Testis (tissue), 2 donors: ENCODE measurements at regions not wholly inside any gene's neighbourhood (a gene's known extent, or its start where the extent isn't known, plus 50 kb on each side); places are given as distances from the start of the nearest gene placed in this dataset.

ENCODE experiments used
- DNase-seq: peaks from one replicate; pipeline ENCODE4 v3.0.0-alpha.2; 2019
- H3K27ac ChIP-seq, 2 donors: fragments of 200-600 bp; sonication (generic); one replicate each; pipeline ENCODE4 v1.5.1; 2019
- H3K27me3 ChIP-seq: fragments of 200-600 bp; sonication (generic); one replicate; pipeline ENCODE4 v1.5.1; 2019
- H3K36me3 ChIP-seq: fragments of 200-600 bp; sonication (generic); one replicate; pipeline ENCODE4 v1.5.1; 2017; ENCODE audit warnings: low read depth; ENCODE audit errors: missing control alignments
- H3K4me1 ChIP-seq: fragments of 200-600 bp; sonication (generic); one replicate; pipeline ENCODE4 v1.5.1; 2019
- H3K4me3 ChIP-seq, 2 donors: fragments of 200-600 bp; sonication (generic); one replicate each; pipeline ENCODE4 v1.5.1; 2017 to 2019
- H3K9me3 ChIP-seq: fragments of 200-600 bp; sonication (generic); one replicate; pipeline ENCODE4 v1.5.1; 2017
- POLR2A ChIP-seq: fragments of 450-650 bp; IDR thresholded peaks from one replicate; pipeline ENCODE4 v1.6.1; 2017; ENCODE audit warnings: antibody characterized with exemption, mild to moderate bottlenecking, moderate library complexity
- WGBS, 2 donors: methylation state at CpG; one replicate each; pipeline ENCODE4 v1.1.5; 2018; 5-methylcytosine and 5-hydroxymethylcytosine counted together
- intact Hi-C: fragments of 100-400 bp; cut with DNase I; formaldehyde crosslinking; loops from one replicate; pipeline ENCODE4 v1.15.1; 2023; ENCODE audit warnings: low total_unique reads
- TF ChIP-seq, protein P1 (sequence below), 3 experiments: fragments of 450-650 bp in 2 of 3; fragments of 200-600 bp in 1 of 3; sonication (generic) in 1 of 3; IDR thresholded peaks; one replicate each; pipeline ENCODE4 v1.5.1; 2016 to 2019; ENCODE audit warnings: antibody characterized with exemption in 3 of 3, mild to moderate bottlenecking in 2 of 3, moderate library complexity in 1 of 3

DNA sequence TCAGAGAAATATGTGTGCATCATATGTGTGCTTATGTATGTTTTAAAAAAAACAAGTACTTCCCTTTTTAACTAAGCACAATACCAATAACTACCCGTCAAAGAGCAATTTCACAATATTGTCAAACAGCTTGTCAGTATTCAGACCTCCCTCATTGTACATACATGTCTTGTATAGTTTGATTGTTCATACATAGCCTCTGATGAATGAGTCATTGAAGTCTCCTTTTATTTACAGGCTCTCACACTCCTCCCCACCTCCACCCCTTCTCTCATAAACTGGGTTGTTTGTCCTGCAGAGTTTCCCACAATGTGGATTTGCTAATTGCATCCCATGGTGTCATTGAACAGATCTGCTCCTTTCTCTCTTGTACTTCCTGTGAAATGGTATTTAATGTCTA lies 132.8 kb upstream of the L3MBTL4 start:
- Histone ChIP-seq H3K27me3 (no peaks in the 10 kb centered on the region), H3K36me3 (no peaks in the 10 kb centered on the region), H3K4me1 (peaks cover 9% of the 10 kb centered on the region), H3K9me3 (no peaks in the 10 kb centered on the region), H3K4me3 (no peak overlapping the region), H3K27ac (no peak overlapping the region)
- intact Hi-C loops: loop anchor here (2.0 to 10.0 kb wide), 2 partner anchors 37 to 337 kb away; no protein-coding TSS in a partner anchor
- 88 to 94% methylated on average over 1 of the region's 1 CpG for WGBS, 2 donors
- DNase-seq: no peak
- TF ChIP-seq, protein P1, sequence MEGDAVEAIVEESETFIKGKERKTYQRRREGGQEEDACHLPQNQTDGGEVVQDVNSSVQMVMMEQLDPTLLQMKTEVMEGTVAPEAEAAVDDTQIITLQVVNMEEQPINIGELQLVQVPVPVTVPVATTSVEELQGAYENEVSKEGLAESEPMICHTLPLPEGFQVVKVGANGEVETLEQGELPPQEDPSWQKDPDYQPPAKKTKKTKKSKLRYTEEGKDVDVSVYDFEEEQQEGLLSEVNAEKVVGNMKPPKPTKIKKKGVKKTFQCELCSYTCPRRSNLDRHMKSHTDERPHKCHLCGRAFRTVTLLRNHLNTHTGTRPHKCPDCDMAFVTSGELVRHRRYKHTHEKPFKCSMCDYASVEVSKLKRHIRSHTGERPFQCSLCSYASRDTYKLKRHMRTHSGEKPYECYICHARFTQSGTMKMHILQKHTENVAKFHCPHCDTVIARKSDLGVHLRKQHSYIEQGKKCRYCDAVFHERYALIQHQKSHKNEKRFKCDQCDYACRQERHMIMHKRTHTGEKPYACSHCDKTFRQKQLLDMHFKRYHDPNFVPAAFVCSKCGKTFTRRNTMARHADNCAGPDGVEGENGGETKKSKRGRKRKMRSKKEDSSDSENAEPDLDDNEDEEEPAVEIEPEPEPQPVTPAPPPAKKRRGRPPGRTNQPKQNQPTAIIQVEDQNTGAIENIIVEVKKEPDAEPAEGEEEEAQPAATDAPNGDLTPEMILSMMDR (IDR thresholded peaks at IDR 0.05): no peak
- no peak for TF ChIP-seq POLR2A

DNA sequence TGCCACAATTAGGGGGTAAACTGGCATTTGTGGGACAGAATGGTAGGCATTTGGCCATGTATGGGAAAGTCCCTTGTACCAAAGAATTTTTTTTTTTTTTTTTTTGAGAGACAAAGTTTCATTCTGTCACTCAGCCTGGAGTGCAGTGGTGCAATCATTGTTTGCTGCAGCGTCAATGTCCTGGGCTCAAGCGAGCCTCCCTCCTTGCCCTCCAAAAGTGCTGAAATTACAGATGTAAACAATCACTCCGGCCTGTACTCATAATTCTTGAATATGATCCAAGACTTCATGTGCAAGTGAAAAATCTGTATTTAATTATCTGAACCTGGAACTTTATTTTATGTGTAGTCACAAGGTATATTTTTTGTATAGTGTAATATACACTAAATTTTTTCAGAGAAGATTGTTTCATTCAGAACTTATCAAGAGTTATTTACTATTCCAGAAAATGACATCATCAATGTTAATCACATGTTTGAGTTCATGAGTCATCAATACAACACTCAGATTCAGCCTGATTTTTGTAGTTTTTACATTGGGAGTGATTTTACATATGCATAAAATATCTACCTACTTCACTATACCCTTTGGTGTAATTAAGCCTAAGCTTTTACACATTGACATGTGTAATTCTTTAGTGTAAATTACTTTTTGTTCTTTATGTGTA lies 138.7 kb upstream of the L3MBTL4 start:
- Histone ChIP-seq H3K36me3 (no peaks in the 10 kb centered on the region), H3K9me3 (no peaks in the 10 kb centered on the region), H3K27ac (no peak overlapping the region), H3K4me3 (no peak overlapping the region), H3K4me1 (peaks cover 9% of the 10 kb centered on the region), H3K27me3 (no peaks in the 10 kb centered on the region)
- 67 to 80% methylated on average over 3 of the region's 3 CpGs for WGBS, 2 donors
- no peak for DNase-seq
- intact Hi-C loops: no loop called here
- TF ChIP-seq POLR2A: no peak
- TF ChIP-seq, protein P1 (IDR thresholded peaks at IDR 0.05): no peak

GRCh38 chr18:6557057-6557769 lies 142.5 kb upstream of the L3MBTL4 start:
- peak overlapping the region in 1 of 2 donors; percentile 69 for H3K27ac ChIP-seq
- DNase-seq: peak; percentile 18
- H3K4me3 ChIP-seq: no peak overlapping the region
- TF ChIP-seq, protein P1 (IDR thresholded peaks at IDR 0.05): no peak
- TF ChIP-seq POLR2A: no peak
- peaks cover 9% of the 10 kb centered on the region for H3K4me1 ChIP-seq
- H3K36me3 ChIP-seq: no peaks in the 10 kb centered on the region
- WGBS, 2 donors: 71% methylated on average over 18 of the region's 18 CpGs
- H3K9me3 ChIP-seq: no peaks in the 10 kb centered on the region
- H3K27me3 ChIP-seq: no peaks in the 10 kb centered on the region
- intact Hi-C loops: no loop called here

DNA sequence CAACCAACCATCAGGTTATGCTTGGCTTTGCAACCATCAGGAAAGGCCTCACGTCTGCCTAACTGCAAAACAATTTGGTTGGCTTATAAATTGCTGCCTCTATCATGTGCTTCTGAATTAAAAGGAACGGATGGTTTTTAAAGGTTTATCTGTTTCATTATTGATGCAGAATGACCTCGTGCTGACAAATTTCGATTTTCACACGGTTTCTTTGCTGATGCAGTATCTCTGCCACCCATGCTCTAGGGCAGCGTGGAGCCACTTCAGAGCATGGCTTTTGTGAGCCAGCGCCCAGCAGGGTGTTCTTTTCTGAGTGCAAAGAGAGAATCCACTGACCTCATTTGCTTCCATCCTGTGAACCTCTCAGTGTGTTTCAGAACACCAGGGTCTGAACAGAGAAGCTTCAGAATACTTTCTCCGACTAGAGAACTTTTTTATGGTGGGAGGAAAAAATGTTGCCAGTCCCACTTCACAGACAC lies 143.1 kb upstream of the L3MBTL4 start:
- H3K27ac ChIP-seq: peak overlapping the region; percentile 66 to 69
- H3K27me3 ChIP-seq: no peaks in the 10 kb centered on the region
- DNase-seq: no peak
- intact Hi-C loops: no loop called here
- no peak overlapping the region for H3K4me3 ChIP-seq
- TF ChIP-seq POLR2A: no peak
- TF ChIP-seq, protein P1 (IDR thresholded peaks at IDR 0.05): no peak
- no peaks in the 10 kb centered on the region for H3K36me3 ChIP-seq
- peaks cover 9% of the 10 kb centered on the region for H3K4me1 ChIP-seq
- no peaks in the 10 kb centered on the region for H3K9me3 ChIP-seq
- 41 to 59% methylated on average over 8 of the region's 8 CpGs for WGBS, 2 donors
